C4-2B (cell line): ENCODE measurements at regions not wholly inside any gene's neighbourhood (a gene's known extent, or its start where the extent isn't known, plus 50 kb on each side); places are given as distances from the start of the nearest gene placed in this dataset.

Source experiments
- CTCF ChIP-seq: fragments of 450-650 bp; conservative IDR thresholded peaks from 2 replicates; pipeline ENCODE4 v1.5.1; 2017; ENCODE audit warnings: mild to moderate bottlenecking
- ZFX ChIP-seq: fragments of 450-650 bp; IDR thresholded peaks from 2 replicates; pipeline ENCODE4 v1.6.1; 2017

GRCh38 chr7:10128748-10129147 lies 844.9 kb upstream of the PHF14 start:
- TF ChIP-seq CTCF (peak; percentile 52), ZFX (no peak)
